ENCODE measurements at regions not wholly inside any gene's neighbourhood (a gene's known extent, or its start where the extent isn't known, plus 50 kb on each side); places are given as distances from the start of the nearest gene placed in this dataset.
"Not testable (repeated sequence)": the region's sequence is repeated elsewhere in the genome, so short reads cannot be mapped to it uniquely, and the experiment has no call there.

DNA sequence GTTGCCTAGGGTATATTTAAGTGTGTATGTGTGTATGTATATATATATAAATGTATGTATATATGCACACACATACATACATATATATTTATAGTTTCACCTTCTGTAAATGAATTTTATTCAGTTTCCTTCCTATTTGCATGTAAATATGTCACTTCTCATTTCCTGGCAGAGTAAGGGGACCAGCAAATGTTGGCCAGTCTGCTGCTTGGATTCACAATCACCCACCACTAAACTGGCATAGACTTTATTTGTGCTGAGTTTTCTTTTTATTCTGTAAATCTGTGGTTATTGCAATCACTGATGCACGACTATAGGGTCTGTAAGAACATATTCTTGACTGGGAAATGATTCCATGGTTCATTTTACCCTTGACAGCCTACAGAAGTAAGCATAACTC, 640.4 kb upstream of the FAM98A start:
- intact Hi-C loops (cut with DNase I), result no loop called here
- WGBS (ENCODE audit: insufficient coverage, low coverage, low lambda C conversion rate, missing lambda C conversion rate), result 64% methylated on average over 1 of the region's 1 CpG
- Histone ChIP-seq H3K4me1 (peaks cover 0 to 16% (median 0%) of the 10 kb centered on the region in 4 donors), H3K4me3 (no peak overlapping the region), H3K36me3 (no peaks in the 10 kb centered on the region), H3K9me3 (no peaks in the 10 kb centered on the region), H3K27me3 (no peaks in the 10 kb centered on the region), H3K27ac (no peak overlapping the region)
- ATAC-seq, result no peak
- no peak for DNase-seq
- TF ChIP-seq, protein P1, sequence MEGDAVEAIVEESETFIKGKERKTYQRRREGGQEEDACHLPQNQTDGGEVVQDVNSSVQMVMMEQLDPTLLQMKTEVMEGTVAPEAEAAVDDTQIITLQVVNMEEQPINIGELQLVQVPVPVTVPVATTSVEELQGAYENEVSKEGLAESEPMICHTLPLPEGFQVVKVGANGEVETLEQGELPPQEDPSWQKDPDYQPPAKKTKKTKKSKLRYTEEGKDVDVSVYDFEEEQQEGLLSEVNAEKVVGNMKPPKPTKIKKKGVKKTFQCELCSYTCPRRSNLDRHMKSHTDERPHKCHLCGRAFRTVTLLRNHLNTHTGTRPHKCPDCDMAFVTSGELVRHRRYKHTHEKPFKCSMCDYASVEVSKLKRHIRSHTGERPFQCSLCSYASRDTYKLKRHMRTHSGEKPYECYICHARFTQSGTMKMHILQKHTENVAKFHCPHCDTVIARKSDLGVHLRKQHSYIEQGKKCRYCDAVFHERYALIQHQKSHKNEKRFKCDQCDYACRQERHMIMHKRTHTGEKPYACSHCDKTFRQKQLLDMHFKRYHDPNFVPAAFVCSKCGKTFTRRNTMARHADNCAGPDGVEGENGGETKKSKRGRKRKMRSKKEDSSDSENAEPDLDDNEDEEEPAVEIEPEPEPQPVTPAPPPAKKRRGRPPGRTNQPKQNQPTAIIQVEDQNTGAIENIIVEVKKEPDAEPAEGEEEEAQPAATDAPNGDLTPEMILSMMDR (IDR thresholded peaks at IDR 0.05), result no peak
- no peak for TF ChIP-seq POLR2A (IDR thresholded peaks at IDR 0.05)

DNA sequence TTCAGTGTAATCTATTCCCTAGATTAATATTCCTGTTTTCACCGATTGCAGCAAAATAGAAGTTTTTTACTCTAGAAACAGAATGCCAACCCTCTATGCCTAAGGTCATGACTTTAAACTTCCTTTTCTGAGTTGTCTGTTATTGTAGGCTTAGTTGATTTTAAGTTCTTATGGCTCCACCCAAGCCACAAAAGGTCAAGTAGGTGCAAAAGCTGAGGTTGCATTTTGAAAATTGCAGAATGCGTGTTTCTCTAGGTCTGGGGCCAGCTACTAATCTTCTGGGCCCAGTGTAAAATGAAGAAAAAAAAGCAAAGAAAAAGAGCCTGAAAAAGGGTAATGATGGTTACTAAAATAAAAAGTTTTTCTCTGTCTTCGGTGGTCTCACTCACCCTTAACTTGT, 635.7 kb upstream of the FAM98A start:
- ATAC-seq (peak in 1 of 4 donors; percentile 26), DNase-seq (no peak)
- Histone ChIP-seq H3K4me3 (no peak overlapping the region), H3K27ac (no peak overlapping the region), H3K4me1 (no peaks in the 10 kb centered on the region), H3K9me3 (no peaks in the 10 kb centered on the region), H3K27me3 (no peaks in the 10 kb centered on the region), H3K36me3 (no peaks in the 10 kb centered on the region)
- 59% methylated on average over 3 of the region's 3 CpGs for WGBS (ENCODE audit: insufficient coverage, low coverage, low lambda C conversion rate, missing lambda C conversion rate)
- intact Hi-C loops (cut with DNase I), result no loop called here
- TF ChIP-seq, protein P1 (IDR thresholded peaks at IDR 0.05), result no peak
- TF ChIP-seq POLR2A (IDR thresholded peaks at IDR 0.05), result no peak

DNA sequence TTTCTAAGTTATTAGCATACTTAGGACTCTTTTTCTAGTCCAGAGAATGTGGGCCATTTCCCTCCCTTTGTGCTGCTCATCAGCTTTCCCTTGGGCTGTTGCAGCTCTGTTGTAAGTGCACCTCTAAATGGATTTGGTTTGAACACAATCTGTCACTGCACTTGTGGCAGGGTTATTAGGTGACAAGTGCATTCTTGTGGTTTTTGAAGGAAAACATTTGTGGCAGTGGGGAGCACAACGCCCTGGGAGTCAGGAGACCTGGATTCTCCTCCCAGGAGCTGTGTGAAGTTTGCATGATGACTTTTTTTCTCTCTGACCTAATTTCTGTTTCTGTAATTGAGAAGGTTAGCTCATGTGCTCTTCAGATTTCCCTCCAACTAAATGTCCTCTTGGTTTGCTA, 630.9 kb upstream of the FAM98A start:
- Histone ChIP-seq H3K4me3 (no peak overlapping the region), H3K27me3 (no peaks in the 10 kb centered on the region), H3K9me3 (no peaks in the 10 kb centered on the region), H3K36me3 (no peaks in the 10 kb centered on the region), H3K4me1 (no peaks in the 10 kb centered on the region), H3K27ac (no peak overlapping the region)
- WGBS (ENCODE audit: insufficient coverage, low coverage, low lambda C conversion rate, missing lambda C conversion rate), result 38% methylated on average over 1 of the region's 1 CpG
- intact Hi-C loops (cut with DNase I), result no loop called here
- ATAC-seq, result no peak
- no peak for TF ChIP-seq POLR2A (IDR thresholded peaks at IDR 0.05)
- TF ChIP-seq, protein P1 (IDR thresholded peaks at IDR 0.05), result no peak
- no peak for DNase-seq

DNA sequence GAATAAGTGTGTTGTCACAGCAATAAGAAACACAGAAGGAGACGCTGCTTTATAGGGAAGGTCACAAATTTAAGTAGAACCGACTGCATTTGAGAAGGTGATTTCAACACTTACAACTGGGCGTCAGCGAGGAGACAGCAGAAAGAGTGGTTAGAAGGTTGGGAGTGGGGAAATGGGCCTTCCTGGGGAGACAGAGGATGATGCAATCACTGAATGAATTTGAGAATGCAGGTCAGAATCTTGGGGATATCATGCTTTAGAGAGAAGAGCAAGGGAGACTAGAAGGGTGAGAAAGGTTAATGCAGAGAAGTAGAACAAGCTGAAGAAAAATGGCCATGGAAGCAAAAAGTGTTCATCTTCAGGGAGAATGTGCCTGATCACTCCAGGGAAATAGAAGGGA, 616.1 kb upstream of the FAM98A start:
- Histone ChIP-seq H3K27ac (no peak overlapping the region), H3K27me3 (no peaks in the 10 kb centered on the region), H3K4me3 (no peak overlapping the region), H3K4me1 (no peaks in the 10 kb centered on the region), H3K36me3 (no peaks in the 10 kb centered on the region), H3K9me3 (no peaks in the 10 kb centered on the region)
- WGBS (ENCODE audit: insufficient coverage, low coverage, low lambda C conversion rate, missing lambda C conversion rate), result 84% methylated on average over 4 of the region's 4 CpGs
- no peak for ATAC-seq
- intact Hi-C loops (cut with DNase I), result no loop called here
- TF ChIP-seq, protein P1 (IDR thresholded peaks at IDR 0.05), result no peak
- no peak for TF ChIP-seq POLR2A (IDR thresholded peaks at IDR 0.05)
- DNase-seq, result no peak

DNA sequence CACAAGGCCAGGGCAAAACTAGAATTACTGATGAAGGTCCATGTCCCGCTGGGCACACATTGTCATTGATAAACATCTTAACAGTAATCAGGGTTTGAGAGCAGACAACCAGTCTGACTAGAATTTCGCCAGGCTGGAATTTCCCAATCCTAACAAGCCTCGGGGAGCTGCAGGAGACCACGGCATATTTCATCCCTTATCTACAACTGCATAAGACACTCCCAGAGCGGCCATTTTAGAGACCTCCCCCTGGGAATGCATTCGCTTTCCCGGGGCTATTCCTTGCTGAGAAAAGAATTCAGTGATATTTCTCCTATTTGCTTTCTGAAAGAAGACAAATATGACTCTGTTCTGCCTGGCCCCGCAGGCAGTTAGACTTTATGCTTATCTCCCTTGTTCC, 611.3 kb upstream of the FAM98A start:
- H3K4me3 ChIP-seq; H3K4me1 ChIP-seq; H3K9me3 ChIP-seq; H3K27ac ChIP-seq; DNase-seq; intact Hi-C loops (cut with DNase I); ATAC-seq; H3K27me3 ChIP-seq; H3K36me3 ChIP-seq: not testable (repeated sequence)
- 73% methylated on average over 5 of the region's 8 CpGs for WGBS (ENCODE audit: insufficient coverage, low coverage, low lambda C conversion rate, missing lambda C conversion rate)

Data from right lobe of liver (tissue), 6 donors.